ENCODE measurements at regions not wholly inside any gene's neighbourhood (a gene's known extent, or its start where the extent isn't known, plus 50 kb on each side); places are given as distances from the start of the nearest gene placed in this dataset.

DNA sequence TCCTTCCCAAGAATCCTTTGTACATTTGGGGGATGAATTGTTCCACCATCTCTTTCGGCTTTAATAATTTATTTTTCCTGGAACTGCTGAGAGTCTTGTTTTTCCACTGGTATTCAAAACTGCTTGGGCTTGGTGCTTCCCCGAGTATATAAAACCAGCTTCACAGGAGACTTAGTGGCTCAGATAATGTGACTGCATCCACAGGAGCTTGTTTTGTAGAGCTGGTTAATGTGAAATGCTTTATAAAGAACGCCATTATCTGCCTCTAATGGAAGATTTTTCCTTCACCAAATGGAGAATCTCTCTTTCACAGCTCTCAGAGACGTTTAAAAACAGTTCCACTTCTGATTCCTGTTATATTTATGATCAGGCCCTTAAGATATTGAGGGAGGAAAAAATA, 935.5 kb downstream of the RAB28 start:
- H3K27ac ChIP-seq (ENCODE audit: extremely low read length, insufficient read depth, low read length) = no peak overlapping the region
- POLR2A ChIA-PET = no interaction called here
- no peak overlapping the region for H3K9ac ChIP-seq (ENCODE audit: insufficient read depth, low read depth, low read length)
- CTCF ChIA-PET (ENCODE audit: low intra/inter-chr PET ratio, low total read pairs) = no interaction called here
- FAIRE-seq (no peak), ATAC-seq (no peak), DNase-seq (ENCODE audit: low spot score) (no peak)
- H3K9me3 ChIP-seq (ENCODE audit: low read length) = peaks cover 8% of the 10 kb centered on the region; the same call in 1 of the 2 replicates
- H3K79me2 ChIP-seq (ENCODE audit: insufficient read depth, low read length) = no peaks in the 10 kb centered on the region
- in situ Hi-C loops (cut with HindIII; ENCODE audit: extremely low pct_ligation_motif_present, low pct_unique_long_range_greater_than_20kb) = no loop called here
- intact Hi-C loops (cut with micrococcal nuclease; ENCODE audit: unreplicated experiment) = no loop called here
- H3K27me3 ChIP-seq (ENCODE audit: control insufficient read depth in 1 of 2, insufficient read depth in 2 of 2, low read length in 2 of 2) = no peaks in the 10 kb centered on the region
- no peak overlapping the region for H3K4me3 ChIP-seq (replicated peaks in 1 of 3; ENCODE audit: insufficient read depth in 1 of 3, low read depth in 2 of 3, low read length in 3 of 3)
- H2AFZ ChIP-seq (ENCODE audit: low read length) = no peak overlapping the region
- TF ChIP-seq, protein P1, sequence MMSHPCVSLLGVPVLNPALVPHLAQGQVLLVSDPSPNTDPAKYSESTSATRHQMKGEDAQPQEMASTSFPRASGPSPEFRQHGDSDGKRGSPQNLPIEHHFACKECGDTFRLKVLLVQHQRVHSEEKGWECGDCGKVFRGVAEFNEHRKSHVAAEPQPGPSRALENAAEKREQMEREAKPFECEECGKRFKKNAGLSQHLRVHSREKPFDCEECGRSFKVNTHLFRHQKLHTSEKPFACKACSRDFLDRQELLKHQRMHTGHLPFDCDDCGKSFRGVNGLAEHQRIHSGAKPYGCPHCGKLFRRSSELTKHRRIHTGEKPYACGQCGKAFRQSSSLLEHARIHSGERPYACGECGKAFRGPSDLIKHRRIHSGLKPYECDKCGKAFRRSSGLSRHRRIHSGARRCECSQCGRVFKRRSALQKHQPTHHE (CRISPR knock-in tag; IDR thresholded peaks at IDR 0.05; ENCODE audit: borderline replicate concordance) = no peak
- TF ChIP-seq JDP2 (CRISPR knock-in tag; IDR thresholded peaks at IDR 0.05; ENCODE audit: borderline replicate concordance) (no peak), ZNF7 (CRISPR knock-in tag; IDR thresholded peaks at IDR 0.05) (no peak), ZNF570 (CRISPR knock-in tag; IDR thresholded peaks at IDR 0.05; ENCODE audit: borderline replicate concordance) (no peak), FOXM1 (CRISPR knock-in tag; IDR thresholded peaks at IDR 0.05) (no peak), POLR2AphosphoS2 (IDR thresholded peaks at IDR 0.05; ENCODE audit: low read depth, low read length) (no peak), CEBPZ (IDR thresholded peaks at IDR 0.05; ENCODE audit: low read length) (no peak), TOE1 (CRISPR knock-in tag; IDR thresholded peaks at IDR 0.05) (no peak), ZNF510 (CRISPR knock-in tag; IDR thresholded peaks at IDR 0.05; ENCODE audit: low read depth) (no peak), YEATS4 (CRISPR knock-in tag; IDR thresholded peaks at IDR 0.05; ENCODE audit: borderline replicate concordance) (no peak), KLF16 (CRISPR knock-in tag; IDR thresholded peaks at IDR 0.05) (no peak), ZNF761 (CRISPR knock-in tag; conservative IDR thresholded peaks at IDR 0.05) (no peak), CBX5 (CRISPR knock-in tag; IDR thresholded peaks at IDR 0.05; ENCODE audit: borderline replicate concordance) (no peak), ZBTB20 (CRISPR knock-in tag; IDR thresholded peaks at IDR 0.05; ENCODE audit: borderline replicate concordance, low read depth) (no peak), SYNCRIP (IDR thresholded peaks at IDR 0.05; ENCODE audit: insufficient read depth, low read depth, low read length) (no peak), ZNF382 (CRISPR knock-in tag; IDR thresholded peaks at IDR 0.05; ENCODE audit: borderline replicate concordance) (no peak), ZFYVE20 (CRISPR knock-in tag; IDR thresholded peaks at IDR 0.05; ENCODE audit: borderline replicate concordance, low read depth) (no peak), ZFY (CRISPR knock-in tag; IDR thresholded peaks at IDR 0.05) (no peak), ARNT (IDR thresholded peaks at IDR 0.05) (no peak)
- TF ChIP-seq, protein P2, sequence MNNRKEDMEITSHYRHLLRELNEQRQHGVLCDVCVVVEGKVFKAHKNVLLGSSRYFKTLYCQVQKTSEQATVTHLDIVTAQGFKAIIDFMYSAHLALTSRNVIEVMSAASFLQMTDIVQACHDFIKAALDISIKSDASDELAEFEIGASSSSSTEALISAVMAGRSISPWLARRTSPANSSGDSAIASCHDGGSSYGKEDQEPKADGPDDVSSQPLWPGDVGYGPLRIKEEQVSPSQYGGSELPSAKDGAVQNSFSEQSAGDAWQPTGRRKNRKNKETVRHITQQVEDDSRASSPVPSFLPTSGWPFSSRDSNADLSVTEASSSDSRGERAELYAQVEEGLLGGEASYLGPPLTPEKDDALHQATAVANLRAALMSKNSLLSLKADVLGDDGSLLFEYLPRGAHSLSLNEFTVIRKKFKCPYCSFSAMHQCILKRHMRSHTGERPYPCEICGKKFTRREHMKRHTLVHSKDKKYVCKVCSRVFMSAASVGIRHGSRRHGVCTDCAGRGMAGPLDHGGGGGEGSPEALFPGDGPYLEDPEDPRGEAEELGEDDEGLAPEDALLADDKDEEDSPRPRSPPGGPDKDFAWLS (CRISPR knock-in tag; IDR thresholded peaks at IDR 0.05; ENCODE audit: borderline replicate concordance) = no peak
- peaks cover 13% of the 10 kb centered on the region for H3K4me1 ChIP-seq (ENCODE audit: insufficient read depth, low read length)
- H3K4me2 ChIP-seq (ENCODE audit: low read depth, low read length) = no peak overlapping the region
- H4K20me1 ChIP-seq (ENCODE audit: insufficient read depth, low read length) = no peaks in the 10 kb centered on the region
- WGBS (ENCODE audit: low lambda C conversion rate) = 15% methylated on average over 4 of the region's 4 CpGs
- no peaks in the 10 kb centered on the region for H3K36me3 ChIP-seq (replicated peaks in 1 of 2; ENCODE audit: control insufficient read depth in 1 of 2, insufficient read depth in 2 of 2, low read length in 2 of 2)
- BruUV-seq (replicated peaks) = no TSS peak

Measured in HepG2 (cell line).